A549 (cell line): ENCODE measurements at regions not wholly inside any gene's neighbourhood (a gene's known extent, or its start where the extent isn't known, plus 50 kb on each side); places are given as distances from the start of the nearest gene placed in this dataset.

Experiments used
- ATAC-seq, 2 experiments: fragments of 200-7000 bp in 1 of 2; fragments of >200 bp in 1 of 2; cut with Nextera tagmentation in 1 of 2; cut with Tn5 transposase in 1 of 2; 3 replicates each; pipeline versions ENCODE4 v1.8.0 to v1.9.1; 2018 to 2020; ENCODE audit warnings: mild to moderate bottlenecking in 1 of 2, moderate library complexity in 1 of 2
- CTCF ChIA-PET: fragments of 300-600 bp; sonication (Branson Sonifier 250); formaldehyde crosslinking; extraction: SDS; loops from one replicate; lab custom pipeline; 2021; ENCODE audit warnings: antibody characterized with exemption, inconsistent platforms; lab: Yijun Ruan, JAX
- POLR2A ChIA-PET: fragments of 350-600 bp; formaldehyde crosslinking; extraction: SDS; loops from one replicate; lab custom pipeline; 2021; ENCODE audit warnings: antibody characterized with exemption, inconsistent platforms; lab: Yijun Ruan, JAX
- DNase-seq, 2 experiments: peaks; one replicate each; pipeline versions ENCODE4 v3.0.0 to v3.0.0-alpha.2; 2011 to 2016; ENCODE audit warnings: low read depth in 1 of 2, low spot score in 1 of 2
- FAIRE-seq: peaks from 2 replicates; lab custom pipeline; 2011; peaks lifted over from hg19 to GRCh38; lab: Jason Lieb, UNC
- H3K27ac ChIP-seq, 2 experiments: fragments of >200 bp; sonication (Bioruptor Twin); formaldehyde crosslinking; 3 replicates each; pipeline ENCODE4 v1.5.1; 2016 to 2017
- H3K4me1 ChIP-seq: fragments of >200 bp; sonication (Bioruptor Twin); formaldehyde crosslinking; 3 replicates; pipeline ENCODE4 v1.6.1; 2016
- H3K4me2 ChIP-seq: fragments of >200 bp; sonication (Bioruptor Twin); formaldehyde crosslinking; 3 replicates; pipeline ENCODE4 v1.6.1; 2016
- H3K4me3 ChIP-seq: fragments of >200 bp; sonication (Bioruptor Twin); formaldehyde crosslinking; 3 replicates; pipeline ENCODE4 v1.5.1; 2016
- H3K9me3 ChIP-seq: fragments of >200 bp; sonication (Bioruptor Twin); formaldehyde crosslinking; 3 replicates; pipeline ENCODE4 v1.6.1; 2016
- CBX2 ChIP-seq: fragments of 200-600 bp; sonication (generic); IDR thresholded peaks from 2 replicates; pipeline ENCODE4 v1.6.1; 2016; ENCODE audit warnings: low read depth, mild to moderate bottlenecking, borderline replicate concordance
- CBX8 ChIP-seq: fragments of 200-600 bp; sonication (generic); IDR thresholded peaks from 2 replicates; pipeline ENCODE4 v1.6.1; 2016
- CHD4 ChIP-seq: fragments of 200-600 bp; sonication (generic); IDR thresholded peaks from 2 replicates; pipeline ENCODE4 v1.6.1; 2016; ENCODE audit warnings: antibody characterized with exemption, mild to moderate bottlenecking, borderline replicate concordance
- ELK1 ChIP-seq: fragments of 150-350 bp; IDR thresholded peaks from 2 replicates; pipeline ENCODE4 v1.6.1; 2014; ENCODE audit warnings: low read depth, mild to moderate bottlenecking, low read length
- FOXS1 ChIP-seq: fragments of 250-450 bp; sonication (Bioruptor Pico); IDR thresholded peaks from 2 replicates; pipeline ENCODE4 v1.5.0; 2020; ENCODE audit warnings: mild to moderate bottlenecking, moderate library complexity
- GATA3 ChIP-seq: IDR thresholded peaks from 2 replicates; pipeline ENCODE4 v1.6.1; 2012; ENCODE audit warnings: borderline replicate concordance
- HDAC2 ChIP-seq: fragments of 200-600 bp; sonication (generic); IDR thresholded peaks from 2 replicates; pipeline ENCODE4 v1.6.1; 2016
- KDM5A ChIP-seq: fragments of 200-600 bp; sonication (generic); IDR thresholded peaks from 2 replicates; pipeline ENCODE4 v1.6.1; 2016; ENCODE audit warnings: antibody characterized with exemption, mild to moderate bottlenecking
- MAX ChIP-seq: IDR thresholded peaks from 2 replicates; pipeline ENCODE4 v1.6.1; 2012
- MAZ ChIP-seq: fragments of 150-350 bp; IDR thresholded peaks from 2 replicates; pipeline ENCODE4 v1.6.1; 2014; ENCODE audit warnings: antibody characterized with exemption, low read depth, low read length, borderline replicate concordance
- NFE2L2 ChIP-seq: fragments of 150-350 bp; conservative IDR thresholded peaks from 2 replicates; pipeline ENCODE4 v1.6.1; 2014; ENCODE audit warnings: low read length
- NR3C1 ChIP-seq: fragments of >200 bp; sonication (Bioruptor Twin); formaldehyde crosslinking; IDR thresholded peaks from 3 replicates; pipeline ENCODE4 v1.6.1; 2017
- POLR2A ChIP-seq: IDR thresholded peaks from 2 replicates; pipeline ENCODE4 v1.6.1; 2012; ENCODE audit warnings: mild to moderate bottlenecking, low read length
- POLR2AphosphoS2 ChIP-seq: conservative IDR thresholded peaks from 2 replicates; pipeline ENCODE4 v1.6.1; 2012; ENCODE audit warnings: low read length, improper control_type of control experiment, inconsistent platforms
- RCOR1 ChIP-seq: fragments of 150-350 bp; IDR thresholded peaks from 2 replicates; pipeline ENCODE4 v1.6.1; 2014; ENCODE audit warnings: antibody characterized with exemption, low read length, low read depth
- REST ChIP-seq: fragments of 200-600 bp; sonication (generic); IDR thresholded peaks from 2 replicates; pipeline ENCODE4 v1.6.1; 2016; ENCODE audit warnings: antibody characterized with exemption, mild to moderate bottlenecking, moderate library complexity
- RNF2 ChIP-seq: fragments of 200-600 bp; sonication (generic); IDR thresholded peaks from 2 replicates; pipeline ENCODE4 v1.6.1; 2016; ENCODE audit warnings: low read depth, mild to moderate bottlenecking, antibody characterized with exemption, moderate library complexity, borderline replicate concordance
- SMC3 ChIP-seq: fragments of >200 bp; sonication (Bioruptor Twin); formaldehyde crosslinking; IDR thresholded peaks from 3 replicates; pipeline ENCODE4 v1.6.1; 2018; ENCODE audit warnings: inconsistent platforms
- TFCP2L1 ChIP-seq: fragments of 250-450 bp; sonication (Bioruptor Pico); IDR thresholded peaks from 2 replicates; pipeline ENCODE4 v1.5.0; 2021; ENCODE audit warnings: mild to moderate bottlenecking
- ZSCAN20 ChIP-seq: fragments of 250-450 bp; sonication (Bioruptor Pico); IDR thresholded peaks from 2 replicates; pipeline ENCODE4 v1.8.0; 2022; ENCODE audit warnings: mild to moderate bottlenecking, moderate library complexity
- WGBS: methylation state at CpG from one replicate; pipeline ENCODE4 v1.1.6; 2017; ENCODE audit errors: missing lambda C conversion rate; 5-methylcytosine and 5-hydroxymethylcytosine counted together

- WGBS: 24% methylated on average over 5 of the region's 5 CpGs
- no peak overlapping the region for H3K4me2 ChIP-seq
- no peak for ATAC-seq
- peaks cover 8% of the 10 kb centered on the region; the same call in 1 of the 3 replicates for H3K9me3 ChIP-seq
- no peak overlapping the region for H3K4me3 ChIP-seq
- TF ChIP-seq FOXS1 (no peak), CHD4 (no peak), SMC3 (no peak), GATA3 (no peak), NR3C1 (no peak), KDM5A (no peak), NFE2L2 (no peak), RCOR1 (no peak), MAX (no peak), MAZ (no peak)
- no peaks in the 10 kb centered on the region for H3K4me1 ChIP-seq
- CTCF ChIA-PET: no interaction called here
- no peak for DNase-seq
- FAIRE-seq: no peak
- H3K27ac ChIP-seq: no peak overlapping the region
- POLR2A ChIA-PET: no interaction called here
These were observed 544.1 kb downstream of the SOX11 start for GRCh38 chr2:6236317-6236716.

GRCh38 chr2:6237039-6237660 is 545.0 kb downstream of the SOX11 start:
- ATAC-seq: no peak
- TF ChIP-seq REST (no peak), POLR2AphosphoS2 (no peak), CBX8 (no peak), HDAC2 (no peak), TFCP2L1 (CRISPR knock-in tag) (no peak), CBX2 (no peak), ELK1 (no peak), POLR2A (no peak), RNF2 (no peak)
- no peak for DNase-seq
- no peak for FAIRE-seq
- POLR2A ChIA-PET: no interaction called here
- CTCF ChIA-PET: no interaction called here
- Histone ChIP-seq H3K27ac (no peak overlapping the region), H3K9me3 (peaks cover 8% of the 10 kb centered on the region; the same call in 1 of the 3 replicates), H3K4me1 (no peaks in the 10 kb centered on the region), H3K4me3 (no peak overlapping the region), H3K4me2 (no peak overlapping the region)
- WGBS: 27% methylated on average over 8 of the region's 8 CpGs

- CTCF ChIA-PET: interaction anchor here (0.6 kb wide), 1 partner anchor 535 kb away, joined by 3 read pairs; no protein-coding TSS in a partner anchor
- no peak for FAIRE-seq
These were observed 557.4 kb downstream of the SOX11 start for GRCh38 chr2:6249557-6249956.

More at GRCh38 chr2:6249557-6249956, 557.4 kb downstream of the SOX11 start:
- no peak overlapping the region for H3K4me2 ChIP-seq
- POLR2A ChIA-PET: no interaction called here
- 40% methylated on average over 5 of the region's 5 CpGs for WGBS
- H3K4me1 ChIP-seq: no peaks in the 10 kb centered on the region
- ATAC-seq: no peak
- H3K9me3 ChIP-seq: peaks cover 4% of the 10 kb centered on the region; the same call in 1 of the 3 replicates
- TF ChIP-seq ZSCAN20 (CRISPR knock-in tag): no peak
- TF ChIP-seq CBX2: no peak
- no peak overlapping the region for H3K4me3 ChIP-seq
- H3K27ac ChIP-seq: no peak overlapping the region
- no peak for DNase-seq
